OCI-LY7 (cell line): ENCODE measurements at regions not wholly inside any gene's neighbourhood (a gene's known extent, or its start where the extent isn't known, plus 50 kb on each side); places are given as distances from the start of the nearest gene placed in this dataset.
"Not testable (repeated sequence)": the region's sequence is repeated elsewhere in the genome, so short reads cannot be mapped to it uniquely, and the experiment has no call there.

Experiments
- BruUV-seq: library from RNA; stranded (reverse); fragments of 400-500 nt; replicated peaks from 2 replicates; lab custom pipeline; 2021; lab: Mats Ljungman, UMichigan
- CTCF ChIA-PET: fragments of 300-600 bp; sonication (Branson Sonifier 250); formaldehyde crosslinking; loops from one replicate; lab custom pipeline; 2022; ENCODE audit warnings: antibody characterized with exemption; ENCODE audit not compliant: unreplicated experiment; lab: Charles Lee
- POLR2A ChIA-PET: fragments of 300-600 bp; sonication (Branson Sonifier 250); formaldehyde crosslinking; loops from one replicate; lab custom pipeline; 2022; ENCODE audit warnings: antibody characterized with exemption; lab: Charles Lee
- DNase-seq: peaks from one replicate; pipeline ENCODE4 v3.0.0-alpha.2; 2015; ENCODE audit warnings: low spot score
- H2AFZ ChIP-seq: fragments of 200-600 bp; sonication (generic), shearing (Covaris generic); 2 replicates; pipeline ENCODE4 v1.6.1; 2014; ENCODE audit warnings: mild to moderate bottlenecking, antibody characterized with exemption, low read length, moderate library complexity
- H3K27ac ChIP-seq: fragments of 200-600 bp; sonication (generic); 2 replicates; pipeline ENCODE4 v1.5.1; 2014; ENCODE audit warnings: mixed run types, low read depth, mild to moderate bottlenecking, moderate library complexity, low read length, inconsistent platforms; ENCODE audit not compliant: poor library complexity, severe bottlenecking
- H3K36me3 ChIP-seq: fragments of 200-600 bp; sonication (generic); 2 replicates; pipeline ENCODE4 v1.6.1; 2014; ENCODE audit warnings: mild to moderate bottlenecking, antibody characterized with exemption, low read length, moderate library complexity, mixed read lengths; ENCODE audit not compliant: insufficient read depth
- H3K4me1 ChIP-seq: fragments of 200-600 bp; sonication (generic); 2 replicates; pipeline ENCODE4 v1.5.1; 2014; ENCODE audit warnings: mild to moderate bottlenecking, low read length; ENCODE audit not compliant: insufficient read depth, poor library complexity, severe bottlenecking
- H3K4me2 ChIP-seq: fragments of 200-600 bp; sonication (generic); 2 replicates; pipeline ENCODE4 v1.6.1; 2014; ENCODE audit warnings: mild to moderate bottlenecking, low read length
- H3K4me3 ChIP-seq: fragments of 200-600 bp; sonication (generic); 2 replicates; pipeline ENCODE4 v1.5.1; 2014; ENCODE audit warnings: mild to moderate bottlenecking, low read depth, low read length; ENCODE audit not compliant: poor library complexity, severe bottlenecking
- H3K79me2 ChIP-seq: fragments of 200-600 bp; sonication (generic); 2 replicates; pipeline ENCODE4 v1.6.1; 2016; ENCODE audit warnings: low read depth, mild to moderate bottlenecking, low read length, moderate library complexity, mixed read lengths; ENCODE audit not compliant: insufficient read depth
- H3K9me2 ChIP-seq: fragments of 200-600 bp; sonication (generic); 2 replicates; pipeline ENCODE4 v1.6.1; 2016; ENCODE audit warnings: mild to moderate bottlenecking, low read length, mixed read lengths; ENCODE audit not compliant: insufficient read depth
- H3K9me3 ChIP-seq: fragments of 200-600 bp; sonication (generic); 2 replicates; pipeline ENCODE4 v1.6.1; 2014; ENCODE audit warnings: mild to moderate bottlenecking, mixed run types, low read length, mixed read lengths
- H4K20me1 ChIP-seq: fragments of 200-600 bp; sonication (generic); 2 replicates; pipeline ENCODE4 v1.6.1; 2014; ENCODE audit warnings: mild to moderate bottlenecking, antibody characterized with exemption, low read length, moderate library complexity, mixed read lengths; ENCODE audit not compliant: insufficient read depth
- EZH2phosphoT487 ChIP-seq: fragments of 200-600 bp; sonication (generic); IDR thresholded peaks from 2 replicates; pipeline ENCODE4 v1.6.1; 2018; ENCODE audit warnings: low read depth, borderline replicate concordance, mild to moderate bottlenecking, mixed run types, antibody characterized with exemption, low read length, moderate library complexity, mixed read lengths
- intact Hi-C: fragments of 100-400 bp; cut with micrococcal nuclease; formaldehyde crosslinking; loops from one replicate; pipeline ENCODE4 v1.10.0; 2022; ENCODE audit not compliant: unreplicated experiment
- TF ChIP-seq, protein P1 (sequence below): fragments of 200-600 bp; sonication (generic); conservative IDR thresholded peaks from 2 replicates; pipeline ENCODE4 v1.5.1; 2014; ENCODE audit warnings: mild to moderate bottlenecking, antibody characterized with exemption, low read length, moderate library complexity, mixed read lengths

DNA sequence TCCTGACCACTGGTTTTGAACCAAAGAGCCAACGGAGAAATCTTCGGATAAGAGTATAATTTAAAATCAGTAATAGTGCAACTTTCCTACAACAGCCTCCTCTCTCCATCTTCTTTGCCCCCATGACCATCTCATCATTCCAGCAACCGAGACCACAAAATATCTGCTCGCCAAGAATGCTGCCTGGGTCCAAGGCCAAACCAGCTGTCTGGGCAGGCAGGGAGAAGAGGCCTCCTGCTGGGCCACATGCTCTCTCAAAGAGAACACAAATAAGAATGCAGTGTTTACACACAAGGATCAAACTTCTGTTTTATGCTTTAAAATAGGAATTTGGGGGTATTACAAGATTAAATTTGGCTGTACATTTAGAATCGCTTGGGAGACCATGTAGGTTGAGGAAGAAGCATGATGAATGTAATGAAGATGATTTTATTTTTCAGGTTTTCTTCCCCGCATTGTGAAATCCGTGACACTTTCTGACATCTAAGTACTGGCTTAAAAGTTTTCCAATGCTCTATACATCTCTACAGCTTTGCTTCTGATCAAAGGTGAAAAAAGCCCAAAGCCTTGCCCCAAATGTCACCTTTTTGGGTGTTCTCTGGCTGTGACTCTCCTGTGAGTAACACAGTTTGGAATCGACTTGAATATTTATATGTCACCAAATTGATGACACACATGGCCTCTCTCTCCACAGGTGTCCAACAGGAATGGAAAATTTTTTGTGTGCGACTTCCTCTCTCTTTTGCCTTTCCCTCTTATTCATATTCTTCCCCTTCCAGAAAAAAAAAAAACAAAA, 79.4 kb upstream of the PROKR2 start:
- Histone ChIP-seq H3K79me2 (no peaks in the 10 kb centered on the region), H4K20me1 (no peaks in the 10 kb centered on the region; the same call in 1 of the 2 replicates), H3K9me3 (no peaks in the 10 kb centered on the region), H2AFZ (no peak overlapping the region), H3K36me3 (no peaks in the 10 kb centered on the region), H3K27ac (no peak overlapping the region), H3K9me2 (no peaks in the 10 kb centered on the region), H3K4me3 (no peak overlapping the region), H3K4me1 (no peaks in the 10 kb centered on the region), H3K4me2 (no peak overlapping the region)
- BruUV-seq: no TSS peak
- TF ChIP-seq, protein P1, sequence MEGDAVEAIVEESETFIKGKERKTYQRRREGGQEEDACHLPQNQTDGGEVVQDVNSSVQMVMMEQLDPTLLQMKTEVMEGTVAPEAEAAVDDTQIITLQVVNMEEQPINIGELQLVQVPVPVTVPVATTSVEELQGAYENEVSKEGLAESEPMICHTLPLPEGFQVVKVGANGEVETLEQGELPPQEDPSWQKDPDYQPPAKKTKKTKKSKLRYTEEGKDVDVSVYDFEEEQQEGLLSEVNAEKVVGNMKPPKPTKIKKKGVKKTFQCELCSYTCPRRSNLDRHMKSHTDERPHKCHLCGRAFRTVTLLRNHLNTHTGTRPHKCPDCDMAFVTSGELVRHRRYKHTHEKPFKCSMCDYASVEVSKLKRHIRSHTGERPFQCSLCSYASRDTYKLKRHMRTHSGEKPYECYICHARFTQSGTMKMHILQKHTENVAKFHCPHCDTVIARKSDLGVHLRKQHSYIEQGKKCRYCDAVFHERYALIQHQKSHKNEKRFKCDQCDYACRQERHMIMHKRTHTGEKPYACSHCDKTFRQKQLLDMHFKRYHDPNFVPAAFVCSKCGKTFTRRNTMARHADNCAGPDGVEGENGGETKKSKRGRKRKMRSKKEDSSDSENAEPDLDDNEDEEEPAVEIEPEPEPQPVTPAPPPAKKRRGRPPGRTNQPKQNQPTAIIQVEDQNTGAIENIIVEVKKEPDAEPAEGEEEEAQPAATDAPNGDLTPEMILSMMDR: no peak
- no peak for TF ChIP-seq EZH2phosphoT487
- ChIA-PET POLR2A (interaction anchor here (1.2 kb wide), 1 partner anchor 12 kb away, joined by 3 read pairs; no protein-coding TSS in a partner anchor), CTCF (no interaction called here)
- intact Hi-C loops: no loop called here
- no peak for DNase-seq

DNA sequence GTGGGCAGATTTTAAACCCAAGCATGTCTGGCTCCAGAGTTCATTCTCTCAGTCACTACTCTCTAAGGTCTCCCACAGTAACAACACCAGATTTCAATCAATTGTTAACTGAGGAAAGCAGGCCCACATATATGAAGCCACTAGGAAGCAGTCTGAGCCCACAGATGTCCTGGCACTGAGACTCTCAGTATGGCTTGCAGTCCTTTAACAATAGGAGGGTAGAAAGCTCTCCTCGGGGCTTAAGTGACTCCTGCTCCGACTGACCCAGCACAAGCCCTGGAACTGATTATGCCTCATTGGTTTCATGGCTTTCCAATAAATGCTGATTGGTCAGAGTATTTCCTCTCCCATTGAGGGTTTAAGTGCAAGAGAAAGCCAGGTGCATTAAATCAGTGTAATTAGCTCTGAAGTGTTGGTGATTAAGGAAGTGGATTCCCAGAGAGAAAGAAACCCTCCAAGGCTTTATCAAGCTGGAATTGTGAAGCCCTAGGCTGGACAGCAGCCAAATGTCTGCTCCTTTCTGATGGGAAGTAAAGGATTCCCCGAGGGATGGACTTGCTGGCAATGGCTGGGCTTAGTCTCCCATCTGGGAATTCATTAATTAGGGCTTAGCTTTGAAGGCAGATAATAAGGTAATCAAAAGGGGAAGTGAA, 76.6 kb upstream of the PROKR2 start:
- no peaks in the 10 kb centered on the region for H3K9me2 ChIP-seq
- H2AFZ ChIP-seq: no peak overlapping the region
- H3K9me3 ChIP-seq: no peaks in the 10 kb centered on the region
- H3K4me3 ChIP-seq: no peak overlapping the region
- no peak overlapping the region for H3K27ac ChIP-seq
- intact Hi-C loops: no loop called here
- no peak for DNase-seq
- H3K4me1 ChIP-seq: no peaks in the 10 kb centered on the region
- H3K4me2 ChIP-seq: no peak overlapping the region
- no peaks in the 10 kb centered on the region for H3K36me3 ChIP-seq
- CTCF ChIA-PET: no interaction called here
- BruUV-seq: no TSS peak
- TF ChIP-seq, protein P1: no peak
- no peak for TF ChIP-seq EZH2phosphoT487
- POLR2A ChIA-PET: no interaction called here
- H3K79me2 ChIP-seq: no peaks in the 10 kb centered on the region
- no peaks in the 10 kb centered on the region for H4K20me1 ChIP-seq

DNA sequence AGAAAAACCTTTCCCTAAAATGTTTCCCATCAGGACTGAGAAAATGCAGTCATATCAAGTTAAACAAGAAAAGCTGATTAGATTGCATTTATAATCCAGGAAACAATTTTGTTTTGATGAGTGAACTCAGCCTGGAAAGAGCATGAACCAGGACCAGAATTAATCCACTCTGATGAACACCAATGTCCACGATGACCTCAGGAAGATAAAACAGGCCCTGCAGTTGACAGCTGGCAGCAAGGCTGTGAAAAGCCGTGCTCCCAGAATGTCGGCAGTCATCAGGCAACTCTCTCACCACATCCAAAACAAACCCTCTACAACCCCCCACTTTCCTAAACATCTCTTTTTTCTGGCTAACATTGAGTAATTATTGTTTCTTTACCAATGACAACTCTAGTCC, 74.0 kb upstream of the PROKR2 start:
- Histone ChIP-seq H3K9me3 (no peaks in the 10 kb centered on the region), H3K4me1 (no peaks in the 10 kb centered on the region), H4K20me1 (no peaks in the 10 kb centered on the region), H3K36me3 (no peaks in the 10 kb centered on the region), H3K4me3 (no peak overlapping the region), H2AFZ (no peak overlapping the region), H3K9me2 (no peaks in the 10 kb centered on the region), H3K27ac (no peak overlapping the region), H3K79me2 (no peaks in the 10 kb centered on the region), H3K4me2 (no peak overlapping the region)
- no peak for DNase-seq
- POLR2A ChIA-PET: interaction anchor here (1.0 kb wide), 1 partner anchor 17 kb away, joined by 5 read pairs; no protein-coding TSS in a partner anchor
- no TSS peak for BruUV-seq
- CTCF ChIA-PET: no interaction called here
- TF ChIP-seq EZH2phosphoT487: no peak
- TF ChIP-seq, protein P1: no peak
- intact Hi-C loops: no loop called here

DNA sequence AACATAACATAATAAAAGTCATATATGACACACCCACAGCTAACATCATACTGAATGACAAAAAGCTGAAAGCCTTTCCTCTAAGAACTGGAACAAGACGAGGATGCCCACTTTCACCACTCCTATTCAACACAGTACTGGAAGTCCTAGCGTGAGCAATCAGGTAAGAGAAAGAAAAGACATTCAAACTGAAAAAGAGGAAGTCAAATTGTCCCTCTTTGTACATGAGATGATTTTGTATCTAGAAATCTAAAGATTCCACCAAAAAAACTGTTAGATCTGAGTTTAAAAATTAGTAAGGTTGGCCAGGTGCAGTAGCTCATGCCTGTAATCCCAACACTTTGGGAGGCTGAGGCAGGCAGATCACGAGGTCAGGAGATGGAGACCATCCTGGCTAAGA, 70.1 kb upstream of the PROKR2 start:
- H3K36me3 ChIP-seq, H3K27ac ChIP-seq, DNase-seq, BruUV-seq, H3K4me3 ChIP-seq, H3K4me1 ChIP-seq, H3K9me3 ChIP-seq, H3K9me2 ChIP-seq, CTCF ChIA-PET, H2AFZ ChIP-seq, H3K79me2 ChIP-seq, H3K4me2 ChIP-seq, intact Hi-C loops, H4K20me1 ChIP-seq: not testable (repeated sequence)
- POLR2A ChIA-PET: interaction anchor here (0.5 kb wide), 1 partner anchor 350 kb away, joined by 4 read pairs; no protein-coding TSS in a partner anchor
